HCT116 (cell line): ENCODE measurements at regions not wholly inside any gene's neighbourhood (a gene's known extent, or its start where the extent isn't known, plus 50 kb on each side); places are given as distances from the start of the nearest gene placed in this dataset.
A peak's percentile ranks its signal among the peaks of the same experiment; 100 is the strongest.

Experiments used
- ATAC-seq: fragments of 200-7000 bp; cut with Tn5 transposase; 2 replicates; pipeline ENCODE4 v1.9.1; 2020; ENCODE audit warnings: mild to moderate bottlenecking, moderate library complexity
- BruUV-seq: library from RNA; stranded (reverse); fragments of 400-500 nt; replicated peaks from 2 replicates; lab custom pipeline; 2021; lab: Mats Ljungman, UMichigan
- CTCF ChIA-PET: fragments of 300-600 bp; sonication (Branson Sonifier 250); formaldehyde crosslinking; loops from one replicate; lab custom pipeline; 2021; ENCODE audit warnings: antibody characterized with exemption; lab: Charles Lee
- POLR2A ChIA-PET: fragments of 300-600, 350-600 bp; sonication (Branson Sonifier 250); formaldehyde crosslinking; loops from one replicate; lab custom pipeline; 2021; ENCODE audit warnings: antibody characterized with exemption; lab: Charles Lee
- RAD21 ChIA-PET, 2 experiments: fragments of 300-600 bp; sonication (Branson Sonifier 250); formaldehyde crosslinking; loops; one replicate each; lab custom pipeline; 2023; ENCODE audit warnings: low total read pairs in 2 of 2; ENCODE audit not compliant: uncharacterized antibody in 2 of 2, unreplicated experiment in 2 of 2, low non-redundant PET in 1 of 2; lab: Charles Lee
- DNase-seq: peaks from one replicate; pipeline ENCODE4 v3.0.0-alpha.2; 2010; ENCODE audit warnings: low read depth, low spot score
- H2AFZ ChIP-seq: fragments of 200-600 bp; shearing (Covaris generic), sonication (generic); 2 replicates; pipeline ENCODE4 v1.6.1; 2017; ENCODE audit warnings: low read depth, mixed run types, mixed read lengths, antibody characterized with exemption, low read length; ENCODE audit not compliant: poor library complexity, severe bottlenecking
- H3K27ac ChIP-seq: 2 replicates; pipeline ENCODE4 v1.5.1; 2012; ENCODE audit warnings: low read depth, low read length
- H3K27me3 ChIP-seq: fragments of 200-600 bp; sonication (generic); 2 replicates; pipeline ENCODE4 v1.6.1; 2016; ENCODE audit warnings: mixed run types, low read length, mixed read lengths; ENCODE audit not compliant: insufficient read depth
- H3K36me3 ChIP-seq, 2 experiments: fragments of 200-500 bp in 1 of 2; fragments of 200-600 bp in 1 of 2; sonication (Bioruptor generic) in 1 of 2; sonication (generic) in 1 of 2; 2 replicates each; pipeline versions ENCODE4 v1.5.1 to v1.6.1; 2014 to 2016; ENCODE audit warnings: low read length in 2 of 2, inconsistent platforms in 1 of 2, mixed read lengths in 1 of 2, mixed run types in 1 of 2; ENCODE audit not compliant: insufficient read depth in 2 of 2, control insufficient read depth in 1 of 2
- H3K4me1 ChIP-seq, 2 experiments: fragments of 200-600 bp in 1 of 2; sonication (generic) in 1 of 2; 2 replicates each; pipeline versions ENCODE4 v1.5.1 to v1.6.1; 2012 to 2017; ENCODE audit warnings: low read length in 2 of 2, inconsistent platforms in 1 of 2, mild to moderate bottlenecking in 1 of 2, mixed read lengths in 1 of 2, mixed run types in 1 of 2, moderate library complexity in 1 of 2; ENCODE audit not compliant: insufficient read depth in 2 of 2, control insufficient read depth in 1 of 2
- H3K4me2 ChIP-seq: fragments of 200-600 bp; sonication (generic); 2 replicates; pipeline ENCODE4 v1.6.1; 2017; ENCODE audit warnings: mixed run types, low read length, mixed read lengths
- H3K4me3 ChIP-seq, 2 experiments: fragments of 200-600 bp in 1 of 2; sonication (generic) in 1 of 2; replicated peaks in 1 of 2; 2 replicates each; pipeline ENCODE4 v1.5.1; 2011 to 2016; ENCODE audit warnings: low read length in 2 of 2, control low read depth in 1 of 2, low read depth in 1 of 2, mild to moderate bottlenecking in 1 of 2, mixed read lengths in 1 of 2, mixed run types in 1 of 2
- H3K79me2 ChIP-seq: fragments of 200-600 bp; sonication (generic); 2 replicates; pipeline ENCODE4 v1.6.1; 2017; ENCODE audit warnings: mild to moderate bottlenecking, mixed run types, low read length, moderate library complexity, mixed read lengths; ENCODE audit not compliant: insufficient read depth
- H3K9ac ChIP-seq: fragments of 200-600 bp; sonication (generic); 2 replicates; pipeline ENCODE4 v1.6.1; 2016; ENCODE audit warnings: low read length, mixed read lengths
- H3K9me2 ChIP-seq: fragments of 200-600 bp; sonication (generic), shearing (Covaris generic); 2 replicates; pipeline ENCODE4 v1.6.1; 2017; ENCODE audit warnings: mixed run types, mild to moderate bottlenecking, moderate library complexity; ENCODE audit not compliant: insufficient read depth
- H3K9me3 ChIP-seq, 2 experiments: fragments of 200-500 bp in 1 of 2; fragments of 200-600 bp in 1 of 2; sonication (Bioruptor generic) in 1 of 2; sonication (generic) in 1 of 2; 2 replicates each; pipeline ENCODE4 v1.6.1; 2014 to 2017; ENCODE audit warnings: low read length in 2 of 2, mixed read lengths in 2 of 2, inconsistent platforms in 1 of 2, low read depth in 1 of 2, mild to moderate bottlenecking in 1 of 2, mixed run types in 1 of 2, moderate library complexity in 1 of 2; ENCODE audit not compliant: control insufficient read depth in 1 of 2, insufficient read depth in 1 of 2
- H4K20me1 ChIP-seq: fragments of 200-600 bp; sonication (generic), shearing (Covaris generic); 2 replicates; pipeline ENCODE4 v1.6.1; 2017; ENCODE audit warnings: mixed run types, mild to moderate bottlenecking, moderate library complexity; ENCODE audit not compliant: insufficient read depth
- CEBPB ChIP-seq: IDR thresholded peaks from 2 replicates; pipeline ENCODE4 v1.6.1; 2012; ENCODE audit warnings: low read depth
- ELF1 ChIP-seq: IDR thresholded peaks from 2 replicates; pipeline ENCODE4 v1.6.1; 2012; ENCODE audit warnings: low read depth, borderline replicate concordance
- EZH2 ChIP-seq: fragments of 200-600 bp; sonication (generic); IDR thresholded peaks from 2 replicates; pipeline ENCODE4 v1.6.1; 2017; ENCODE audit warnings: antibody characterized with exemption, mixed run types
- EZH2phosphoT487 ChIP-seq: fragments of 200-600 bp; IDR thresholded peaks from 2 replicates; pipeline ENCODE4 v1.6.1; 2018; ENCODE audit warnings: antibody characterized with exemption, borderline replicate concordance
- POLR2A ChIP-seq: IDR thresholded peaks from 2 replicates; pipeline ENCODE4 v1.7.0; 2011; ENCODE audit warnings: borderline replicate concordance; ENCODE audit not compliant: insufficient read depth, insufficient read length; ENCODE audit errors: extremely low read depth
- SIN3A ChIP-seq: IDR thresholded peaks from 2 replicates; pipeline ENCODE4 v1.6.1; 2012; ENCODE audit warnings: low read depth
- YY1 ChIP-seq: IDR thresholded peaks from 2 replicates; pipeline ENCODE4 v1.6.1; 2011; ENCODE audit warnings: low read length, low read depth, moderate library complexity, mild to moderate bottlenecking; ENCODE audit not compliant: insufficient replicate concordance; ENCODE audit errors: extremely low read depth
- ZFX ChIP-seq: fragments of 450-650 bp; IDR thresholded peaks from 2 replicates; pipeline ENCODE4 v1.6.1; 2017
- ZNF274 ChIP-seq: fragments of 200-500 bp; sonication (Bioruptor generic); IDR thresholded peaks from 2 replicates; pipeline ENCODE4 v1.6.1; 2014; ENCODE audit warnings: mild to moderate bottlenecking, low read depth, low read length, inconsistent platforms
- intact Hi-C: fragments of 100-400 bp; cut with micrococcal nuclease; formaldehyde crosslinking; loops from 2 replicates; pipeline ENCODE4 v1.10.0; 2022
- TF ChIP-seq, protein P1 (sequence below), 3 experiments: fragments of 200-600 bp in 1 of 3; sonication (generic) in 1 of 3; IDR thresholded peaks in 2 of 3; conservative IDR thresholded peaks in 1 of 3; 2 replicates each; pipeline ENCODE4 v1.5.1; 2012 to 2017; ENCODE audit warnings: low read depth in 2 of 3, low read length in 2 of 3, antibody characterized with exemption in 1 of 3, borderline replicate concordance in 1 of 3, control low read depth in 1 of 3, mild to moderate bottlenecking in 1 of 3, mixed read lengths in 1 of 3, mixed run types in 1 of 3, moderate library complexity in 1 of 3; ENCODE audit not compliant: insufficient read depth in 1 of 3
- TF ChIP-seq, protein P2 (sequence below): IDR thresholded peaks from 2 replicates; pipeline ENCODE4 v1.6.1; 2012
- TF ChIP-seq, protein P3 (sequence below): IDR thresholded peaks from 2 replicates; pipeline ENCODE4 v1.6.1; 2012; ENCODE audit warnings: low read depth

DNA sequence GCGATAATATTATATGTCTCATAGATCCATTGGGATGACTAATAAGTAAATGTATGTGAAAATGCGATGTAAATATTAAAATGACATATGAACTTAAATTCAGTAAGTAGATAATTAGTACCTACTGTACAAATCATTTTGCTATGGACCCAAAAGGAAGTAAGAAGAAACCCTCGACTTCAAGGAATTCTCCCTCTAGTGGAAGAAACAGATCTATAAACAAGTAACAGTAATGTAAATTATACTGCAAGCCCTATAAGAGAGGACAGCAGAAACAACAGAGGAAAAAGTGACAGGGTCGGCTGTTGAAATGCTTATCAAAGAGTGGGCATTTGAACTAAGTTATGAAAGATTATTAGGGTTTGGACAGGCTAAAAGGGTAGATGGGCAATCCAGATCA, 320.3 kb downstream of the DMAC1 start:
- H3K27me3 ChIP-seq = 0 out of 2 replicates have a peak, but pooled peaks cover 4% of the 10 kb centered on the region
- ChIA-PET RAD21 (no interaction called here), CTCF (no interaction called here), POLR2A (no interaction called here)
- no peak overlapping the region for H2AFZ ChIP-seq
- BruUV-seq = no TSS peak
- DNase-seq = no peak
- H3K9me3 ChIP-seq = no peaks in the 10 kb centered on the region
- no peak overlapping the region for H3K4me2 ChIP-seq
- intact Hi-C loops = no loop called here
- no peaks in the 10 kb centered on the region for H3K4me1 ChIP-seq
- H3K79me2 ChIP-seq = no peaks in the 10 kb centered on the region
- H3K4me3 ChIP-seq = no peak overlapping the region
- no peak overlapping the region for H3K27ac ChIP-seq
- H3K9me2 ChIP-seq = no peaks in the 10 kb centered on the region
- no peak for TF ChIP-seq POLR2A
- TF ChIP-seq, protein P1, sequence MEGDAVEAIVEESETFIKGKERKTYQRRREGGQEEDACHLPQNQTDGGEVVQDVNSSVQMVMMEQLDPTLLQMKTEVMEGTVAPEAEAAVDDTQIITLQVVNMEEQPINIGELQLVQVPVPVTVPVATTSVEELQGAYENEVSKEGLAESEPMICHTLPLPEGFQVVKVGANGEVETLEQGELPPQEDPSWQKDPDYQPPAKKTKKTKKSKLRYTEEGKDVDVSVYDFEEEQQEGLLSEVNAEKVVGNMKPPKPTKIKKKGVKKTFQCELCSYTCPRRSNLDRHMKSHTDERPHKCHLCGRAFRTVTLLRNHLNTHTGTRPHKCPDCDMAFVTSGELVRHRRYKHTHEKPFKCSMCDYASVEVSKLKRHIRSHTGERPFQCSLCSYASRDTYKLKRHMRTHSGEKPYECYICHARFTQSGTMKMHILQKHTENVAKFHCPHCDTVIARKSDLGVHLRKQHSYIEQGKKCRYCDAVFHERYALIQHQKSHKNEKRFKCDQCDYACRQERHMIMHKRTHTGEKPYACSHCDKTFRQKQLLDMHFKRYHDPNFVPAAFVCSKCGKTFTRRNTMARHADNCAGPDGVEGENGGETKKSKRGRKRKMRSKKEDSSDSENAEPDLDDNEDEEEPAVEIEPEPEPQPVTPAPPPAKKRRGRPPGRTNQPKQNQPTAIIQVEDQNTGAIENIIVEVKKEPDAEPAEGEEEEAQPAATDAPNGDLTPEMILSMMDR (IDR thresholded peaks at IDR 0.05 in 2 of 3, conservative IDR thresholded peaks at IDR 0.05 in 1 of 3; ENCODE audit: borderline replicate concordance in 1 of 3, insufficient read depth in 1 of 3, low read depth in 2 of 3, low read length in 2 of 3) = peak in 2 of 3 experiments; percentile 19 to 30; a peak in 1 of 6 replicates
- H4K20me1 ChIP-seq = no peaks in the 10 kb centered on the region
- no peaks in the 10 kb centered on the region for H3K36me3 ChIP-seq
- ATAC-seq = no peak
- H3K9ac ChIP-seq = no peak overlapping the region

DNA sequence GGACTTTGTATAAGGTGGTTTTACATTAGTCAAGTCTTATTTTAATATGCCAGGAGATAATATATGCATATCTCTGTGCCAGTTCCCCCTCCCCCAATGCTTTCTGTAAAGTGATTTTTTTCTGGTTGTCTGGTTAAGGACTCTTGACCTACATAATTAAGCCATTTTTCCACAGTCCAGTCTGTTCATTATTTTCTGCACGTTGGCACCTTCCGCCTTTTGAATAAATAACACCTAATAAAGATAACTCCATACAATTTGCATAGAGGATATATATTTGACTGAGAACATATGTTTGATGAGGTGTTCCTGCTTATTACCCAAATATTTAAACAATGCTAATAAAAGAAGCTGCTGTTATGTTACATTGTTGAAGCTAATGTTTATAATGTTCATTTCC, 320.9 kb downstream of the DMAC1 start:
- H3K9me3 ChIP-seq = no peaks in the 10 kb centered on the region
- H3K4me3 ChIP-seq = no peak overlapping the region
- no peaks in the 10 kb centered on the region for H4K20me1 ChIP-seq
- ATAC-seq (no peak), DNase-seq (no peak)
- H3K79me2 ChIP-seq = no peaks in the 10 kb centered on the region
- no peaks in the 10 kb centered on the region for H3K36me3 ChIP-seq
- H3K4me1 ChIP-seq = no peaks in the 10 kb centered on the region
- no peak overlapping the region for H3K9ac ChIP-seq
- no peak overlapping the region for H3K27ac ChIP-seq
- CTCF ChIA-PET = no interaction called here
- 0 out of 2 replicates have a peak, but pooled peaks cover 4% of the 10 kb centered on the region for H3K27me3 ChIP-seq
- intact Hi-C loops = no loop called here
- H3K9me2 ChIP-seq = no peaks in the 10 kb centered on the region
- RAD21 ChIA-PET = no interaction called here
- BruUV-seq = no TSS peak
- POLR2A ChIA-PET = no interaction called here
- no peak overlapping the region for H2AFZ ChIP-seq
- no peak overlapping the region for H3K4me2 ChIP-seq
- TF ChIP-seq YY1 = no peak
- no peak for TF ChIP-seq ZNF274
- TF ChIP-seq, protein P2, sequence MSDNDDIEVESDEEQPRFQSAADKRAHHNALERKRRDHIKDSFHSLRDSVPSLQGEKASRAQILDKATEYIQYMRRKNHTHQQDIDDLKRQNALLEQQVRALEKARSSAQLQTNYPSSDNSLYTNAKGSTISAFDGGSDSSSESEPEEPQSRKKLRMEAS = no peak
- no peak for TF ChIP-seq CEBPB
- TF ChIP-seq, protein P3, sequence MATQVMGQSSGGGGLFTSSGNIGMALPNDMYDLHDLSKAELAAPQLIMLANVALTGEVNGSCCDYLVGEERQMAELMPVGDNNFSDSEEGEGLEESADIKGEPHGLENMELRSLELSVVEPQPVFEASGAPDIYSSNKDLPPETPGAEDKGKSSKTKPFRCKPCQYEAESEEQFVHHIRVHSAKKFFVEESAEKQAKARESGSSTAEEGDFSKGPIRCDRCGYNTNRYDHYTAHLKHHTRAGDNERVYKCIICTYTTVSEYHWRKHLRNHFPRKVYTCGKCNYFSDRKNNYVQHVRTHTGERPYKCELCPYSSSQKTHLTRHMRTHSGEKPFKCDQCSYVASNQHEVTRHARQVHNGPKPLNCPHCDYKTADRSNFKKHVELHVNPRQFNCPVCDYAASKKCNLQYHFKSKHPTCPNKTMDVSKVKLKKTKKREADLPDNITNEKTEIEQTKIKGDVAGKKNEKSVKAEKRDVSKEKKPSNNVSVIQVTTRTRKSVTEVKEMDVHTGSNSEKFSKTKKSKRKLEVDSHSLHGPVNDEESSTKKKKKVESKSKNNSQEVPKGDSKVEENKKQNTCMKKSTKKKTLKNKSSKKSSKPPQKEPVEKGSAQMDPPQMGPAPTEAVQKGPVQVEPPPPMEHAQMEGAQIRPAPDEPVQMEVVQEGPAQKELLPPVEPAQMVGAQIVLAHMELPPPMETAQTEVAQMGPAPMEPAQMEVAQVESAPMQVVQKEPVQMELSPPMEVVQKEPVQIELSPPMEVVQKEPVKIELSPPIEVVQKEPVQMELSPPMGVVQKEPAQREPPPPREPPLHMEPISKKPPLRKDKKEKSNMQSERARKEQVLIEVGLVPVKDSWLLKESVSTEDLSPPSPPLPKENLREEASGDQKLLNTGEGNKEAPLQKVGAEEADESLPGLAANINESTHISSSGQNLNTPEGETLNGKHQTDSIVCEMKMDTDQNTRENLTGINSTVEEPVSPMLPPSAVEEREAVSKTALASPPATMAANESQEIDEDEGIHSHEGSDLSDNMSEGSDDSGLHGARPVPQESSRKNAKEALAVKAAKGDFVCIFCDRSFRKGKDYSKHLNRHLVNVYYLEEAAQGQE = no peak
- no peak for TF ChIP-seq EZH2phosphoT487
- TF ChIP-seq SIN3A = no peak
- no peak for TF ChIP-seq ZFX
- TF ChIP-seq EZH2 = no peak
- TF ChIP-seq POLR2A = no peak
- no peak for TF ChIP-seq ELF1
